ENCODE measurements at regions not wholly inside any gene's neighbourhood (a gene's known extent, or its start where the extent isn't known, plus 50 kb on each side); places are given as distances from the start of the nearest gene placed in this dataset.

- no peak overlapping the region for H3K27ac ChIP-seq (ENCODE audit: low read length)
- H3K79me2 ChIP-seq (ENCODE audit: low read length) = no peaks in the 10 kb centered on the region
- H3K9ac ChIP-seq (ENCODE audit: low read length) = no peak overlapping the region
- H2AFZ ChIP-seq (ENCODE audit: low read depth, low read length) = no peak overlapping the region
- 0 out of 2 replicates have a peak, but pooled peaks cover 3% of the 10 kb centered on the region for H3K4me1 ChIP-seq (ENCODE audit: low read length)
- no peaks in the 10 kb centered on the region for H3K27me3 ChIP-seq (ENCODE audit: low read depth, low read length)
- H3K36me3 ChIP-seq (replicated peaks; ENCODE audit: low read depth, low read length) = no peaks in the 10 kb centered on the region
- no peak overlapping the region for H3K4me3 ChIP-seq (ENCODE audit: low read length)
- no peak for TF ChIP-seq CTCF (IDR thresholded peaks at IDR 0.05; ENCODE audit: low read depth, low read length)
- no peak for TF ChIP-seq EZH2phosphoT487 (IDR thresholded peaks at IDR 0.05; ENCODE audit: low read depth)
- no peak overlapping the region for H3K4me2 ChIP-seq (ENCODE audit: low read length)
- H3K9me3 ChIP-seq (ENCODE audit: insufficient read depth, low read length) = no peaks in the 10 kb centered on the region
- H4K20me1 ChIP-seq (ENCODE audit: insufficient read depth, low read length) = no peaks in the 10 kb centered on the region
Measured at GRCh38 chr6:102407886-102408741, 1014.6 kb downstream of the GRIK2 start.

GRCh38 chr6:102405860-102406259 is 1012.4 kb downstream of the GRIK2 start:
- no peak for TF ChIP-seq EZH2phosphoT487 (IDR thresholded peaks at IDR 0.05; ENCODE audit: low read depth)
- Histone ChIP-seq H3K27me3 (ENCODE audit: low read depth, low read length) (no peaks in the 10 kb centered on the region), H3K27ac (ENCODE audit: low read length) (no peak overlapping the region), H3K4me1 (ENCODE audit: low read length) (0 out of 2 replicates have a peak, but pooled peaks cover 3% of the 10 kb centered on the region), H3K4me3 (ENCODE audit: low read length) (no peak overlapping the region), H4K20me1 (ENCODE audit: insufficient read depth, low read length) (no peaks in the 10 kb centered on the region), H3K36me3 (replicated peaks; ENCODE audit: low read depth, low read length) (no peaks in the 10 kb centered on the region), H2AFZ (ENCODE audit: low read depth, low read length) (no peak overlapping the region), H3K9ac (ENCODE audit: low read length) (no peak overlapping the region), H3K79me2 (ENCODE audit: low read length) (no peaks in the 10 kb centered on the region), H3K9me3 (ENCODE audit: insufficient read depth, low read length) (no peaks in the 10 kb centered on the region), H3K4me2 (ENCODE audit: low read length) (no peak overlapping the region)

DNA sequence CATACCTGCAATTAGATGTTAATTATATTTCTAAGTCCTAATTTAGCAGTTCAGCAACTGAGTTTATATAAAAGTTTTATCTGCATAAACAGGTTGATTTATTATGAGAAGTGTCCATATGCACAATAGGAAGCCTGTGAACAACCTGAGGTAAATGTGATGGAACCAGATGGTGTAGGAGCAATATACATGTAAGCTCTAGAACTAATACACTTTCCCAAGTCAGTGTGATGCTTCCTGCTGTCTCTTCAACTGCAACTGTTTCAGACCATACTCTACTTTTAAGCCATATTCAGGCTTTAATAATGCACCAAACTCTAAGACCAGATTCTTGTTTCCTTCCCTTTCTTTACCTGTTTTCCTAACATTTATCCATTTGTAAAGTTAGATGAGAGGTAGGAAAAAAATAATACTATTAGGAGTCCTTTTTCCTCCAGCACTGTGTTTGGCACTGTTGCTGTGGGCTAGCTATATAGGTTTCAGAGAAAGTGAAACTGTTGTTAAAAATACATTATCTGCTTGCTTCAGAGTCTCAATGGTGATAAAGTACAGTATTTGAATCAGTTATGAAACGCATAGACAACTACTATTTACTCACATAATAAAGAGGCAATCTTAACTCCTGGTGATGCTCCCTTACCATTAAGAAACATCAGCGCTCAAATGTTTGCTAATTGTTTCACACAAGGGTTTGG is 1009.3 kb downstream of the GRIK2 start:
- no peak overlapping the region for H3K27ac ChIP-seq (ENCODE audit: low read length)
- H3K4me1 ChIP-seq (ENCODE audit: low read length) = 0 out of 2 replicates have a peak, but pooled peaks cover 3% of the 10 kb centered on the region
- no peaks in the 10 kb centered on the region for H4K20me1 ChIP-seq (ENCODE audit: insufficient read depth, low read length)
- TF ChIP-seq EZH2phosphoT487 (IDR thresholded peaks at IDR 0.05; ENCODE audit: low read depth) (no peak), CTCF (IDR thresholded peaks at IDR 0.05; ENCODE audit: low read depth, low read length) (no peak)
- no peaks in the 10 kb centered on the region for H3K79me2 ChIP-seq (ENCODE audit: low read length)
- H3K36me3 ChIP-seq (replicated peaks; ENCODE audit: low read depth, low read length) = no peaks in the 10 kb centered on the region
- H3K4me3 ChIP-seq (ENCODE audit: low read length) = no peak overlapping the region
- no peak overlapping the region for H3K9ac ChIP-seq (ENCODE audit: low read length)
- no peak overlapping the region for H3K4me2 ChIP-seq (ENCODE audit: low read length)
- H3K27me3 ChIP-seq (ENCODE audit: low read depth, low read length) = no peaks in the 10 kb centered on the region
- no peak overlapping the region for H2AFZ ChIP-seq (ENCODE audit: low read depth, low read length)
- no peaks in the 10 kb centered on the region for H3K9me3 ChIP-seq (ENCODE audit: insufficient read depth, low read length)

- Histone ChIP-seq H3K27me3 (ENCODE audit: low read depth, low read length) (no peaks in the 10 kb centered on the region), H3K27ac (ENCODE audit: low read length) (no peak overlapping the region)
Measured at GRCh38 chr6:102398788-102399390, 1005.4 kb downstream of the GRIK2 start.

More at GRCh38 chr6:102398788-102399390, 1005.4 kb downstream of the GRIK2 start:
- Histone ChIP-seq H3K9me3 (ENCODE audit: insufficient read depth, low read length) (no peaks in the 10 kb centered on the region), H3K4me2 (ENCODE audit: low read length) (no peak overlapping the region), H3K4me1 (ENCODE audit: low read length) (no peaks in the 10 kb centered on the region), H3K4me3 (ENCODE audit: low read length) (no peak overlapping the region), H4K20me1 (ENCODE audit: insufficient read depth, low read length) (no peaks in the 10 kb centered on the region), H2AFZ (ENCODE audit: low read depth, low read length) (no peak overlapping the region), H3K36me3 (replicated peaks; ENCODE audit: low read depth, low read length) (no peaks in the 10 kb centered on the region), H3K9ac (ENCODE audit: low read length) (no peak overlapping the region), H3K79me2 (ENCODE audit: low read length) (no peaks in the 10 kb centered on the region)
- TF ChIP-seq CTCF (IDR thresholded peaks at IDR 0.05; ENCODE audit: low read depth, low read length) (no peak), EZH2phosphoT487 (IDR thresholded peaks at IDR 0.05; ENCODE audit: low read depth) (no peak)
